Neural progenitor cell (in vitro differentiated cells): ENCODE measurements at regions not wholly inside any gene's neighbourhood (a gene's known extent, or its start where the extent isn't known, plus 50 kb on each side); places are given as distances from the start of the nearest gene placed in this dataset.

Experiments used
- EZH2 ChIP-seq: fragments of 200-600 bp; sonication (generic); IDR thresholded peaks from 2 replicates; pipeline ENCODE4 v1.6.1; 2017; ENCODE audit warnings: antibody characterized with exemption, mild to moderate bottlenecking, moderate library complexity
- EZH2phosphoT487 ChIP-seq: fragments of 200-600 bp; sonication (generic); IDR thresholded peaks from 2 replicates; pipeline ENCODE4 v1.6.1; 2017; ENCODE audit warnings: antibody characterized with exemption
- TF ChIP-seq, protein P1 (sequence below): fragments of 200-600 bp; sonication (generic); IDR thresholded peaks from 2 replicates; pipeline ENCODE4 v1.5.1; 2017; ENCODE audit warnings: antibody characterized with exemption, mild to moderate bottlenecking

DNA sequence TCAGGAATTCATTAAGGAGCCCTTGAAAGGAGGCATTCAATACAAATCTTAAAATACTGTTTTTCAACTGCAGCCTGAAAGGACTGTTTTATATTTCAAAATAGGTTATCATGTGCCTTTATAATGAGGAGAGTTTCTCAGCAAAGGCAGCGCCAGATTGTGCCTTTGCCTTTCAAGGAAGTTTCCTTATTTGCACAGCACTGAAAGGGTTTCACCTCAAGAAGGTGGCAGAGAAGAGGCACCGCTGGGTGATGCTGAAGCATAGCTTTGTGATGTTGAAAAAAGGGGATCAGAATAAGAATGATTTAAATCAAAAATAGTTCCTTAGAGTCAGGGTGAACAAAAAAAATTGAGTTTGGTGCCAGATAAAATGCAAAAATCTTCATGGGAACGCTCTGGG is 601.0 kb upstream of the KIRREL3 start:
- TF ChIP-seq, protein P1, sequence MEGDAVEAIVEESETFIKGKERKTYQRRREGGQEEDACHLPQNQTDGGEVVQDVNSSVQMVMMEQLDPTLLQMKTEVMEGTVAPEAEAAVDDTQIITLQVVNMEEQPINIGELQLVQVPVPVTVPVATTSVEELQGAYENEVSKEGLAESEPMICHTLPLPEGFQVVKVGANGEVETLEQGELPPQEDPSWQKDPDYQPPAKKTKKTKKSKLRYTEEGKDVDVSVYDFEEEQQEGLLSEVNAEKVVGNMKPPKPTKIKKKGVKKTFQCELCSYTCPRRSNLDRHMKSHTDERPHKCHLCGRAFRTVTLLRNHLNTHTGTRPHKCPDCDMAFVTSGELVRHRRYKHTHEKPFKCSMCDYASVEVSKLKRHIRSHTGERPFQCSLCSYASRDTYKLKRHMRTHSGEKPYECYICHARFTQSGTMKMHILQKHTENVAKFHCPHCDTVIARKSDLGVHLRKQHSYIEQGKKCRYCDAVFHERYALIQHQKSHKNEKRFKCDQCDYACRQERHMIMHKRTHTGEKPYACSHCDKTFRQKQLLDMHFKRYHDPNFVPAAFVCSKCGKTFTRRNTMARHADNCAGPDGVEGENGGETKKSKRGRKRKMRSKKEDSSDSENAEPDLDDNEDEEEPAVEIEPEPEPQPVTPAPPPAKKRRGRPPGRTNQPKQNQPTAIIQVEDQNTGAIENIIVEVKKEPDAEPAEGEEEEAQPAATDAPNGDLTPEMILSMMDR: no peak
- TF ChIP-seq EZH2phosphoT487 (no peak), EZH2 (no peak)
